Kidney epithelial cell (primary cell): ENCODE measurements at regions not wholly inside any gene's neighbourhood (a gene's known extent, or its start where the extent isn't known, plus 50 kb on each side); places are given as distances from the start of the nearest gene placed in this dataset.

Experiments used
- DNase-seq: peaks from one replicate; pipeline ENCODE4 v3.0.0-alpha.2; 2010; ENCODE audit warnings: low read depth
- H3K27me3 ChIP-seq: 2 replicates; pipeline ENCODE4 v1.6.0; 2011; ENCODE audit warnings: low read length; ENCODE audit not compliant: control insufficient read depth, insufficient read depth
- H3K36me3 ChIP-seq: 2 replicates; pipeline ENCODE4 v1.5.1; 2011; ENCODE audit warnings: low read length; ENCODE audit not compliant: control insufficient read depth, insufficient read depth
- H3K4me3 ChIP-seq: 2 replicates; pipeline ENCODE4 v1.5.1; 2011; ENCODE audit warnings: low read depth, mild to moderate bottlenecking, control low read depth, low read length
- TF ChIP-seq, protein P1 (sequence below): IDR thresholded peaks from 2 replicates; pipeline ENCODE4 v1.5.1; 2011; ENCODE audit warnings: mild to moderate bottlenecking, moderate library complexity, low read length, control low read depth, inconsistent platforms; ENCODE audit not compliant: insufficient read depth, poor library complexity, severe bottlenecking

DNA sequence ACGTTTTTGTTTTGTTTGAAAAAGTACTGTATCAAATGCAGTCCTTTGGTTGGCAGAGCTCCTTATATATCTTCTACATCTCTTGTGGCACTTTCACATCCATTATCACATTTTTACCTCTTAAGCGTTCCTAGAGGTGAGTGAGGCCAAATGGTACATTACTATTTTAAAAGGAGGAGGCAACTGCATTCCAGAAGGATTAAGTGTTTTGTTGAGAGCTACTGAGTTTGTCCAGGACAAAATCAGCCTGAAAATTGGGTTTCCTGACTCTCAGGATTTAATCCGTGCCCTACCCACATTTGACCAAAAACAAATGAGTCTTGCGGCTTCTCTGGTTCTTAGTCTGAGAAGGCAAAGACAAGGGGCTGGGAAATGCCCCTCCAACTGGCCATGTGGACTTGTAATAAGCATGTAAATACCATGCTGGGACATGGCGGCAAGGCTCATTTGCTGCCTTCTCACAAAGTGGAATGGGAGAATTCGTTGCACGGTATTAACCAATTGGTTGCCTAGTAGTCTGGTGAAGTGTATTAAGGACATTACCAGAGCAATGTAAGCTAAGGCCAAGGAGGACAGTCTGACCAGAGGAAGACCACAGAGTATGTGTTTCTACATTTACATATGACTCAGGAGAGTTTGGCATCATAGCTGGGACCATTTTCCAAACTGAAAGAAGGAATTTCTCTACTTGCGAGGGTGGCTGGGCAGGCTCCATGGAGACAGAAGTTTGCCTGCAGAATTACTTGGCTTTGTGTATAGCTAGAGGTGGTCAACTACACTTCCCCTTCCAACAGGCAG, 175.8 kb upstream of the PLXNC1 start:
- Histone ChIP-seq H3K4me3 (no peak overlapping the region), H3K27me3 (no peaks in the 10 kb centered on the region), H3K36me3 (no peaks in the 10 kb centered on the region)
- TF ChIP-seq, protein P1, sequence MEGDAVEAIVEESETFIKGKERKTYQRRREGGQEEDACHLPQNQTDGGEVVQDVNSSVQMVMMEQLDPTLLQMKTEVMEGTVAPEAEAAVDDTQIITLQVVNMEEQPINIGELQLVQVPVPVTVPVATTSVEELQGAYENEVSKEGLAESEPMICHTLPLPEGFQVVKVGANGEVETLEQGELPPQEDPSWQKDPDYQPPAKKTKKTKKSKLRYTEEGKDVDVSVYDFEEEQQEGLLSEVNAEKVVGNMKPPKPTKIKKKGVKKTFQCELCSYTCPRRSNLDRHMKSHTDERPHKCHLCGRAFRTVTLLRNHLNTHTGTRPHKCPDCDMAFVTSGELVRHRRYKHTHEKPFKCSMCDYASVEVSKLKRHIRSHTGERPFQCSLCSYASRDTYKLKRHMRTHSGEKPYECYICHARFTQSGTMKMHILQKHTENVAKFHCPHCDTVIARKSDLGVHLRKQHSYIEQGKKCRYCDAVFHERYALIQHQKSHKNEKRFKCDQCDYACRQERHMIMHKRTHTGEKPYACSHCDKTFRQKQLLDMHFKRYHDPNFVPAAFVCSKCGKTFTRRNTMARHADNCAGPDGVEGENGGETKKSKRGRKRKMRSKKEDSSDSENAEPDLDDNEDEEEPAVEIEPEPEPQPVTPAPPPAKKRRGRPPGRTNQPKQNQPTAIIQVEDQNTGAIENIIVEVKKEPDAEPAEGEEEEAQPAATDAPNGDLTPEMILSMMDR, result no peak
- DNase-seq, result no peak

DNA sequence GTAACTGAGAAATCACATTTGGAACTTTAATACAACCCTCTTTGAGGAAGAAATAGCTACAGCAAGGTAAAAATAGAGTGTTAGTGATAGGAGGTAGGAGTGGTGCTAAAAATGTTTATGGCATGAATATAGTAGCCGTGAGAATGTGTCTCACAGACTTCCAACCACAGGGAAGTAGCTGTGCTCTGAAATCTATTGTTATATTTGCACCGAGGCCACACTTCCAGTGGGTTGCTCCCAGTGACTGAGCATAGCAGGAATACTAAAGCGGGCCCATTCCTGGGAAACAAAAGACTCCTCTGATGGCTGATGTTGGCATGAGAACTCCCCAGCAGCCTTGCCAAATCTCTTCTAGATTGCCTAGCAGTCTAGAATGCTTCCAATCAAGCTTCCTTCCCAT, 174.1 kb upstream of the PLXNC1 start:
- no peaks in the 10 kb centered on the region for H3K27me3 ChIP-seq
- DNase-seq, result no peak
- TF ChIP-seq, protein P1, result no peak

DNA sequence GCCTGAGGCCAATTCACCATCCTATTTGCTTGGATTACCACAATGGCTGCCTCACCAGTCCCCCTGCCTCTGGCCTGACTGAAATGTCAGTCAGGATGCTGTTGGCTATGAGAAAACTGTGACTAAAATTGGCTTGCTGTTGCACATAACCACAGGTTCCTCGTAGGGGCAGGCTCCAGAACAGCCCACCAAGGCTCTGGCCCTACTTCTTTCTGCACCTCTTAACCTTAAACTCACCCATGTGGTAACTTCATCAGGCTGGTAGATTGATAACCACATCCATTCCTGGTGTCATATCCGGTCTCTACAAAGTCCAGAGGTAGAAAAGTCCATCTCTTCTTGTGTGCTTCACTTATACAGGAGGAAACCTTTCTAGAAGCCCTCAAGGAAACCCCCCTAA, 172.4 kb upstream of the PLXNC1 start:
- TF ChIP-seq, protein P1, result no peak
- Histone ChIP-seq H3K27me3 (no peaks in the 10 kb centered on the region), H3K4me3 (no peak overlapping the region), H3K36me3 (no peaks in the 10 kb centered on the region)
- no peak for DNase-seq

More for the DNA sequence above, 174.1 kb upstream of the PLXNC1 start:
- Histone ChIP-seq H3K4me3 (no peak overlapping the region), H3K36me3 (no peaks in the 10 kb centered on the region)

DNA sequence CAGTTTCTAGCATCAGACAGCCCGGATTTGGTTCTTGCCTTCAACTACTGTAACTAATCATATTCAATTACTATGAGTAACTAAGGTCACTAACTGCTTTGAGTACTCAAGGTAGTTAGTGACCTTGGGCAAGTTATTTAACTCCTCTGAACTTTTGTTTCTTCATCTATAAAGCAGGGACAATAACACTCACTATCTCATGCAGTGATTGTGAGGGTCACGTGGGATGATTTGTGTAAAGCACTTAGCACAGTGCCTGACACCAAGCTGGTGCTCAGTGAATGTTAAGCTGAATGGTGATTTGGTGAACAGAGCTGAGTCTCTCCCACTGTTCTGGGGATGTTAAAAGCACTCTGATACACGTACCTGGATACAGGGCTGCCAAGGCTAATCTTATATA, 171.3 kb upstream of the PLXNC1 start:
- TF ChIP-seq, protein P1, result no peak
- Histone ChIP-seq H3K27me3 (no peaks in the 10 kb centered on the region), H3K4me3 (no peak overlapping the region), H3K36me3 (no peaks in the 10 kb centered on the region)
- no peak for DNase-seq

DNA sequence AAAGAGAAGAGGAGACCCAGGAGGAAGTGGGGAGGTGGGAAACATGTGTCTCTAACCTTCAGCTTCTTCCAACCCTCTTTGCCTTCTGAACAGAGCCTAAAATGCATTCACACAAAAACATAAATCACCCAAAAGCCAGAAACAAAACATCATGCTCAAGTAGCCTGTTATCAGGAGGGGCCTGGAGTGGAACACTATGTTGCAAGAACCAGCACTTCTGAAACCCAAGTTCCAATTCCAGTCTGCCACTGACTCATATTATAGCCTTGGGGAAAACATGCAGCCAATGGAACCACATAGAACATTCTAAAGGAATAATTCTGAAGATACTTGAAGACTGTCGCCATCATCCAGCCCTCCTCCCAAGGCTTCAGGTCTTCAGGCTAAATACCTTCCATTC, 169.8 kb upstream of the PLXNC1 start:
- TF ChIP-seq, protein P1, result no peak
- Histone ChIP-seq H3K4me3 (no peak overlapping the region), H3K27me3 (no peaks in the 10 kb centered on the region), H3K36me3 (no peaks in the 10 kb centered on the region)
- no peak for DNase-seq

DNA sequence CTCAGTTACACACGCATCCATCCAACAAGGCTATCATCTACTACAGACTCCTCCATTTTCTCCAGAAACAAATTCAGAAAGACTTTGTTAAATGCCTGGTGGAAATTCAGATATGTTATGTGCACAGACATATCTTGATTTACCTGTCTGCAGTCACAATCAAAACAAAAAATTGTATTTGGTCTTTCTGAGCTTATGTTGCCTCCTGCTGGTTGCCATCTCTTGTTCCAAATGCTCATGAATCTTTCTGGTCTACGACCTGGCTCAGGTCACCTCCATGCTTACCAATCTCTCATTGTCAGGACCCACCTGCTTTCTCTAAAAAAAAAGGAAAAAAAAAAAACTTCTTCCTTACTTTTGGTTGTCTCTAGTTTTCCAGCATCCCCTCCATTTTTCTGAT, 169.2 kb upstream of the PLXNC1 start:
- Histone ChIP-seq H3K4me3 (no peak overlapping the region), H3K36me3 (no peaks in the 10 kb centered on the region), H3K27me3 (no peaks in the 10 kb centered on the region)
- TF ChIP-seq, protein P1, result peak; percentile 42
- no peak for DNase-seq
